Amniotic epithelial cell (primary cell): ENCODE measurements at regions not wholly inside any gene's neighbourhood (a gene's known extent, or its start where the extent isn't known, plus 50 kb on each side); places are given as distances from the start of the nearest gene placed in this dataset.

Experiments used
- DNase-seq: peaks from one replicate; pipeline ENCODE4 v3.0.0-alpha.2; 2010; ENCODE audit warnings: low read depth

DNA sequence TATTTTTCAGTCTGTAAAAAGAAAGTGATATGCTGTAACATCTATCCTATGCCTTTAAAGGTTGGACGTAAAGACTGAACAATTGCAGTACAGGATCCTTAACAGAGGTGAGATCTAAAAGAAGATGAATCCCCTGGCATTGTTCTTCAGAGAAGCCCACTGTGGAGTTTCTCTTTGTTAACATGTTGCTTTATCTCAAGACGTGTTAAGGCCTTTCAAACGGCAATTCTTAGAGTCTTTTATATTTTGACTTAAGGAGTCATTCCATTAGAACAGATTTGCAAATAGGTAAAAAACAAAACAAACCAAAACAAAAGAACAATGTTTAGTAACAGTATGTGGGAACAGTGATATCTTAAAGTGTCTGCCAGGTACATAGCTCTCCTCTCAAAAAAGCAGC, 225.1 kb upstream of the ZP4 start:
- DNase-seq: no peak

DNA sequence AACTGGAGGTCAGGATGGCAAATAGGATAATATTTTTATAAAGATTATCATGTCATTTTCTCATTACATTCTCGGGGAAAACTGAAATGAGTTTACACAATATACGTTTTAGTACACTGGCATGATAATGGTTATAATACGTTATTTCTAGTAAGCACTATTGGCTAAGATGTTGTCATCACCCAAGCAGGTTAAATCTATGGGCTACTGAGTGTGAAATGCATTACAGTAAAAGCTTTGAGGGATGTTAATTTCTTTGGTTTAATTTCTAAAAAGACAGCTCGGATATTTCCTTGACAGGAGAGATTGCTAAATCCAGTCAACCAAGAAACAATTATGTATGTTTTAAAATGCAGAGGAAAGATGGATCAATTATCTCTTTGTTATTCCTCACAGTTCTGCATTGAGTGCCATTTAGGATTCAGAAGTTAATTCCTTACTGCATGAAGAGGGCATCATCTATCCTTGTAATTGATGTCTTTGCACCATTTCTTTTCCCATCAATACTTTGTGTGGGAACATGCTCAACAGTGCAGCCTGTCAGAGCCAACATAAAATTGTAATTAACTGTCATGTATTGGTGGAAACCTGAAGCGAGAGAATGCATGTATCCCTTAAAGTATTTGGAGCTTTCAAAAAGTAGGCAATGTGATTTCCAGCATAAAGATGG, 222.4 kb upstream of the ZP4 start:
- no peak for DNase-seq

DNA sequence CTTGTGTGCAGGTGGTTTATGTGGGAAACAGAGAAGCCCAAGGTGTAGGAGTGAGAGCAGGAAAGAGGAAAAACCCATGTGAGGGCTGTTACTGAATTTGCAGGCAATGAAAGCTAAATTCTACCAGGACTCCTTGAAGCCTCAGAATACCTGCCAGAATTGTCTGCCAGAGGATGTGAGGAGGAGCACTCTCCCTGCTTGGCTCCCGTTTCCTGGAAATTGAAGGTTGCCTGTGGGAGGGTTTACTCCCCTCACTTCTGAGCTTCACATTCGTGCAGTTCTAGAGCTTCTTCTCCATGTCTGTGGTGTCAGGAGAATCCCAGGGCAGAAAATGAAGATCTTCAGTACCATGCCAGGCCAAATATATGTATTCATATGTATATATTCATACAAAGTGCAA, 220.8 kb upstream of the ZP4 start:
- DNase-seq: no peak

DNA sequence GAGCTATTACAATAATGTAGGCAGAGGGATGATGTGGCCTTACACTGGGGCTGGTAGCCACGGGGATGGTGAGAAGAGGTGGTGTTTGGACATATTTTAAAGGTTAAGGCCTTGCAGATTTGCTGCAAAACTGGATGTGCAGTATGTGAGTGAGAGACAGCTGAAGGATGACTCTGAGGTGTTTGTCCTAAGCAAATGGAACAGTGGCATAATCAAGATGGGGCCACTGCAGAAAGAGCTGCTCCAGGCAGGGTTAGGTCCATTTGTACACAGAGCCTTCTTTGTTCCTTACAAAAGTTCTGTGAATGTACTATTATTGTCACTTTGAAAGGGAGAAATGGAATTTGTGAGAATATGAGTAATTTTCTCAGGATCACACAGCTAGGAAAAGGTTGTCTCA, 220.4 kb upstream of the ZP4 start:
- DNase-seq: no peak

DNA sequence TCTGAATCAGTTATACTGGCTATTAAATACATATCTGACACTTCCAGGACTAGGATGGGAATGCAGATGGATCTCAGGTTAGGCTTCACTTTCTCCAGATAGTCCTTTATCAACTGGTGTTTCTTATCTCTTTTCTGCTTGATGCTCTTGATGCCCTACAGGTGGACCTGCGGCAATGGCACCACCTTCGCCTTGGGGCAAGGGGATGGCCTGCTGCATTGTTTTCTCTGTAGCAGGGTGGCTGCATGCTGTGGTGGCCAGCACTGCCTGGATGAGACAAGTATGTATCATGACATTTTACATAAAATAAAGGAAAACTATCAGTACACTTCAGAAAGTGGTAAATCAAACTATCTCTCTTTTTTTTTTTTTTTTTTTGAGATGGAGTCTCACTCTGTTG, 217.7 kb upstream of the ZP4 start:
- DNase-seq: no peak

DNA sequence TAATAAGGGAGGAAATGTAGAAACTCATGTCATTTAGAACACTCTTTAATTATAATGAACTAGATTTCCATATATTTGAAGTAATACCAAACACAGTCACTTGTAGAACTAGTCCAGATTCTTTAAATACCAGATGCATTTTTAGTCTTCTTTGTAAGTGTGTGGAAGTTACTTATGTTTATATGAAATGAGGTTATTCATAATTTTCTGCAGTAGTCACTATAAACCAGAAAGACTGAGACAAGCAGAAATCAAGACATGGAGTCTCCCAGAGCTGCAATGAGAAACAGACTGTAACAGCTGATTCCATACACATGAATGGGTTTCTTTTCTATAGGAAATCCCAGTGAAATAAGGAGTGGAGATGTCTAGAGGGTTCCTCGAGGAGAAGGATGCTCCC, 216.6 kb upstream of the ZP4 start:
- DNase-seq: no peak

DNA sequence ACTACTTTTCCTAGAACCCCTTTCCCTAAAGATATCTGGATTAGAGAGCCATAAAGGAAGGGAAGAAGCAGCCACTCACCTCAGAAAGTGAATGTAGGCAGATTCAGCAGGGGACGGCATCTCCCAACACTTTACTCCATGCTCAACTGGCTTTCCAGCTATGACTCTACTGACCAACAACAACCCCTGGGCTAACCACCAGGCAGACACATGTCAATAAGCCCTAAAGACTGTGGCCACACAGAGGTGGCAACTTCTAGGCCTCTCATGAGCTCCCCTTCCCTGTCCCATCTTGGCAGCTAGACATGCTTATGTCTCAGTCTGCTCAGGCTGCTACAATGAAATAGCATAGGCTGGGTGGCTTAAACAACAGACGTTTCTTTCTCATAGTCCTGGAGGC, 214.0 kb upstream of the ZP4 start:
- no peak for DNase-seq

DNA sequence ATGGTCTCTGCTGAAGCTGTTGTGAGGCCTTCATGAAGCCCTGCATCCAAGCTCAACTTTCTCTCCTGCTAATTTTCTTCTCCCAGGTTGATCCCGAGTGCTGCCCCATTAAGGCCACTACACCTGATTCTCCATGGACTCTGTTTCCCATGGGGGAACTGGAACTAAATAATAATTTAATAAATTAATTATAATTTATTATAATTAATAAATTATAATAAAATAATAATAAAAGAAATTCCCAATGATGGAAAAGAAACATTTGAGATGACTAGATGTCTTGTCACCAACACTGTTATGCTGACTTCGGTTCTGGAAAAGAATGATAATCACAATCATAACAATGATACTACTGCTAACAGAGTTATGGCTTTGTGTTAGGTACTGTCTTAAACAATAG, 211.2 kb upstream of the ZP4 start:
- no peak for DNase-seq

DNA sequence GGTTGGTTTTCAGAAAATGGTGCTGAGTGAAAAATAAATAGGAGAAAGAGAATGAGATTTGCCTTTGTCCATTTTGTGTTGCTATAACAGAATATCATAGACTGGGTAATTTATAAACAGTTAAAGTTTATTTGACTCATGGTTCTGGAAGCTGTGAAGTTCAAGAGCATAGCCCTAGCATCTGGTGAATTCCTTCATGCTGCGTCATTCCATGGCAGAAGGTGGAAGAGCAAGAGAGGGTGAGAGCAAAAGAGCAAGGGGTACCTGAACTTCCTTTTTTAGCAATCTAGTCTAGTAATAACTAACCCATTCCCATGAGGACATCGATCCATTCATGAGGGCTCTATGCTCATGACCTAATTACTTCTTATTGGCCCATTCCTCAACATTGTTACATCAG, 209.1 kb upstream of the ZP4 start:
- no peak for DNase-seq

DNA sequence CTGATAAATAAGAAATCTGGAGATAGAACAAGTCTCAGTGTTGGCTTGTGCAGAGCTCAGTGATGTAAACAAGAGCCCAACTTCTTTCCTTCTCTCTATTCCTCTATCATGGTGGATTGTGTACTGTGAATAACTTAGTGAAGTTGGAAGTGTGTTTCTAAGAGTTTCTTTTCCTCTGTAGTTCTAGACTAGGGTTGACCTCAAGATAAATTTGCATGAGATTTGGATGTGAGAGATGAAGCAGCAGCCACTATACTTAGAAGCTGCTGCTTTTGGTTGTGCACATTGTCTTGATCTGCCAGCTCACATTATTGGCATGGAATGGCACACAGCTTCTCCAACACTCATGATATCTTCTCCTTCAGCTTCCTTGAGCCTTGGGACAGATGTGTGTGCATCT, 198.9 kb upstream of the ZP4 start:
- no peak for DNase-seq

DNA sequence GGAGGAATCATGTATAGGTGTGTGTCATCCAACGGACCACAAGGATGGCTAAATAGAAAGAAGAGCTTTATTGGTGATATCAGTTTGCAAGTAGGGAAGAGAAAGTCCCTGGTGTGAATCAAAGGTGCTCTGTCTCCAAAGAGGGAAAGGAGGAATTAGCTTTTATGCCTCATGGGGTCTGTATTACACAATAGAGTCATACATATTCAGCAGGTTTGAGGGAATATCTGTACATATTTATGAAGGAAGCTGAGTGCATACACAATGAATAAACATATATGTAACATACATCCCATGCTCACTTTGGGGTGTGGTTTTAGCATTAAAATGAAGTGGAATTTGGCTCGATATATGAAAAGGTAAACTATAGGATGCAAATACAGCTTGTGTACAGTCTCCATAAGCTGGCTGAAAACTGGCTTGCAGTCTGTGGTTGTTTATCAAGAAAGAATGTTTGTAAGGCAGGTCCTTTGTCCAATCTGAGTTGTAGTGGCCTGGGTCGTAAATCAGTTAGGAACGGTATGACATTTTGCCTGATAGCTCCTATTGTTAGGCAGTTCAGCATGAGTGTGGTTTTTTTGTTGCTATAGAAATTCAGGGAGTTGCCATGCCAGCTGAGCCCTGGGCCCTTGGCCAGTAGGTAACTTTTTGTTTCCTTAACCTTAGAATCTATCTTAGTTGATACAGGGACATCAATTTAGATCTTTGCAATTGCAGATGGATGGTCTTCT, 198.0 kb upstream of the ZP4 start:
- DNase-seq: no peak

DNA sequence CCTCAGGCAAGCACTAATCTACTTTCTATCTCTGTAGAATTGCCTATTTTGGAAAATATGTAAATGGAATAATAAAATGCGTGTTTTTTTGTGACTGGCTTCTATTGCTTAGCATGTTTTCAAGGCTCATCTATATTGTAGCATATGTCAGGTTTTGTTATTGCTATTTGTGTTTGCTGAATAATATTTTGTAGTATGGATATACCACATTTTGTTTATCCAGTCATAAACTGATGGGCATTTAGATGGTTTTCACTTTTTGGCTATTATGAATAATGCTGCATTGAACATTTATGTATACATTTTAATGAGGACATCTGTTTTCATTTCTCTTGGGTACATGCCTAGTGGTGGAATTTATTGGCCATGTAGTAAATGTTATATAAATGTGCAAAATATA, 183.3 kb upstream of the ZP4 start:
- DNase-seq: no peak

DNA sequence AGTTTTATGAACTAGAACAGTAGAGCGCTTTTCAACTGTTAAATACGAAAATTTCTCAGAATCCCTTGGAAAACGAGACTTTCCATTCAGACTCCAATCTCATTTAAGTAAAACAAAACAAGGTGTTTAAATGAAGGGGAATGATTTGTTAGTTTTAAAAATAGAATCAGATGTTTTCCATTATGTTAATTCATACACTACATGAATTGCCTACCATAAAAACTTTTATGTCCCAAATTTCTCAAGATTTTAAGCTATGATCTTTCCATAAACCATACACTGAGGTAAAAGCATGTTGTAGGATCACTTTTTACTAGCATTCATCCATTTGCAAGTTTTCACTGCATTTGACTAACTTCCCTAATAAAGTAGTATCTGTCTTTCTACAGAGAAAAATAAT, 180.3 kb upstream of the ZP4 start:
- DNase-seq: no peak

DNA sequence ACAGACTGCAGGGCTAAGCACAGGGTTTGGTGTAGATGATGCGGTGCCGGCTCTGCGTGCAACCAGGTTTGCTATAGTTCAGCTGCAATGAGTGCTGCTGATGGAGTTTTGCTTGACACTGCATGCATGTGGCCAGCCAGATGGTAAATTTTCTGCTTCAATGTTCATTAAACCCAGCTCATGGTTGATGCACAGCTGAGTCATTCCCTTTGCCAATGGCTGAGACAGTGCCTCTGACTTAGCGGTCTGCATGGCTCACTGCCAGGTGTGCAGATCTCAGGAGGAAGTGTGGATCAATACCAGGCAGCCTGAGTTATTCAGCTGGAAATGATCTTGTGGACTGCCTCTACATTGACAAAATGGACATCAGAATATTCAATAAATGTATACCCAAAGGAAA, 172.7 kb upstream of the ZP4 start:
- no peak for DNase-seq

DNA sequence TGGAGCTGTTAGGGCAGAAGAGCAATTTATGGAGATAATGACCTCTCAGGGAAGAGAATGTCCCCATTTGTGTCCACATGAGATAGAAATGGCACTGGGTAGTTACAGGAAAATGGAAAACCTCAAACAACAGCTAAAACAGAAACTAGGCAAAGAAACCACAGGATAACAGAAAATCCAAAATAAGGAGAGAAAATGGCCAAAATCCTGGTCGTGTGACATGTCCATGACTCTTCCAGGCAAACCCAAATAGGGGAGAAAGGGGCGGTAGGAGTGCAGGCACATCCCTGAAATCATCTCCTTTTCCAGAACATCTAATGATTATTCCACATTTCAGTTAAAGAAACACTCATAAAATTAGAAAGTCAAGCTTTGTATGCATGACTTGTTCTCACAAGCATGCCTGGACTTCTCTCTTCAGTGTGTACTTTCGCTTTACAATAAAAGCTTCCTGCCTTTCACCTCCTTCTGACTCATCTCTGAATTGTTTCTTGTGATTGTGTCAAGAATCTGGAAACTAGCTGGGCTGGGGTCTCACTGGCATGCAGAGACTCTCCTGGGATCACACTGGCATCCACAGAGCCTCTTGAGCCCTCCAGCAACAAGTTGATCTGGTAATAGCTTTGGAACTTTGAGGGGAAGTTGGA, 171.4 kb upstream of the ZP4 start:
- no peak for DNase-seq

DNA sequence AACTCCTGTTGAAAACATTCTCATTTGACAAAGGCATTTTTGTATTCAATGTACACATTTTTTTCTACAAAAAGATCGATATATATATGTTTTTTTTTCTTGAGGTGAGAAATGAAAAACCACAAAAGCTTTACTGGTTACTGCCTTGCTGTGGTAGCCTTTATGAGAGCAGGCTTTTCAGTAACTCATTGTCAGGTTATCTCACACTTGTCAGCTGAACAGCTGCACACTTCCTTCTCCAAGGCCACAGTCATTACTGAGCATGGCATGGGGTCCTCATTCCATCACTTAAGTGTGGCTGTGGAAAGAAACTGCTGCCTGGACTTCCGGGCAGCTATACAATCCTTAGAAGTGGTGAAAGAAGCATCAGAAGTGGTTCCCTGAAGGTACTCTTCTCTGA, 169.3 kb upstream of the ZP4 start:
- no peak for DNase-seq

DNA sequence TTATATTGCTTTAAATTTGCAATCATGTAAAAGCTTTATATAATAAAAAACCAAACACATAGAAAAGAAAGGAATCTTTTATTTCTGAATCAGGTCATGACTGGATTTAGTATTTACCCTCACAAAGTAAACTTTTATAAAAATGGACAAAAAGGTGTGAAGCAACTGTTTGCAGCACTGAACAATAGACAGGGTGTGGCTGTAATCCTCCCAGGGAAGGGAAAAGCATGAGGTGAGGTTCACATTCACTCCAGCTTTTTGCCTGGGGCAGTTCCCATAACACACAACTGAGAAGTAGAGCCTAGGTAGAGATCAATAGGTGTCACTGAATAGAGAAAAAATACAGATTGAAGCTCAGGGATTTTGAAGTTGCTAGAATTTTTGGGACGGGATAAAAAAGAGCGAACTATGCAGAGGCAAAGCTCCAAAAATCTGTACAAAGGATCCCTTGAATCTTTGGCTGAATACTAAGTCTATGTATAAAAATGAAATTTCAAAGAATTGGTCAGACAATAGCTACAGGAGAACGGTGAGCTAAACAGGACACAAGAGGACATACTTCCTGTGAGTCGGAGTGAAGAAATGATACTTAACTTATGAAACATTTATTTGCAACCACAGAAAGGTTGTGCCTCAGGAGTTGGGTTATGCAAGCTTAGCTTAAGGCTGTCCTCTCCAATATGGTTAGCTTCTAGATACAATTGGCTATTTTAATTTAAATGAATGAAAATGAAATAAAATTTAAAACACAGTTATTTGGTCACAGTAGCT, 162.0 kb upstream of the ZP4 start:
- no peak for DNase-seq

DNA sequence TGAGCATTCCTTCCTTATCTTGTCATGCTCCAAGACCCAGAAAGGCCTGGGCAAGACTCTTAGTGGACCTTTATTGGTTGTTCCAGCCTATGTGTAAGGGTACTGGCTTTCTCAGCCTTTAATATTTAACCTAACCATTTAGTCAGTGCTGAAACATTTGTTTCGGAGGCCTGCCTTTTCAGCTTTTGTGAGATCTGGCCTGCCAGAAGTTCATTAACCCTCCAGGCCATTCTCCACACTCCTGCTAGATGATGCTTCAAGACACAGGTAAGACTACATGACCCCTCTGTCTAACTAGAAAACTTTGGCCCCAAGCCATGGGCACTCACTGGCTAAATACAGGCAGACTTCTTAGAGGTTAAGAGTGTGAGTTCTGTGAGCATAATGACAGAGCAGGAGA, 138.4 kb upstream of the ZP4 start:
- DNase-seq: no peak

DNA sequence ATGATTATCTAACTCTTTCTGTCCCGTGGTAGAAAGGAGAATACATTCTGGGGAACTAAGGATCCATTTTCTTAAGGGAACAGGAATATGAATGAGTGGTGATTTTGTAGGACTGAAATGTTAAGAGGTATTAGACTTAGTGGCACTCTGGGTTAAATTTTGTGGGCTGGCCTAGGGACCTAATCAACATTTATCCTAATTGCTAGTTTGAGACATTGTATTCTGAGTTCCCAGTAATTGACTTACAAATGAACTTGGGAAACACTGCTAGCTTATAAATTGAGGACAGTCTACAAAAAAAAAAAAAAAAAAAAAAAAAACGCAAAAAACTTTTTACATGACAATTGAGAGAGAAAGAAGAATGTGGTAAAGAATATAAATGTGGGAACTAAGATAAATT, 136.6 kb upstream of the ZP4 start:
- no peak for DNase-seq

DNA sequence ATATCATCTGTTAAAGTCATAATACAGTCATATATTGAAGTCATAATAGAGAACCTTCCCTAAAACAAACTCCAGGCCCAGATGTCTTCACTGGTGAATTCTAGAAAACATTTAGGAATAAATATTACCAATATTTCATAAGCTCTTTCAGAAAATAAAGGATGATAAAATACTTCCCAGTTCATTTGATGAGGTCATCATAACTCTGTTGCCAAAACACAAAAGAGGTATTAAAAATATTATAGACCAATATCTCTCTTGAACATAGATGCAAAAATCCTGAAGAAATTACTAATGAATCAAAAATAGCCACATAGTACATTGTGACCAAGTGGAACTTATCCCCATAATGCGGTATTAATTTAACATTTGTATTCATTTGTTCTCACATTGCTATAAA, 132.4 kb upstream of the ZP4 start:
- no peak for DNase-seq

DNA sequence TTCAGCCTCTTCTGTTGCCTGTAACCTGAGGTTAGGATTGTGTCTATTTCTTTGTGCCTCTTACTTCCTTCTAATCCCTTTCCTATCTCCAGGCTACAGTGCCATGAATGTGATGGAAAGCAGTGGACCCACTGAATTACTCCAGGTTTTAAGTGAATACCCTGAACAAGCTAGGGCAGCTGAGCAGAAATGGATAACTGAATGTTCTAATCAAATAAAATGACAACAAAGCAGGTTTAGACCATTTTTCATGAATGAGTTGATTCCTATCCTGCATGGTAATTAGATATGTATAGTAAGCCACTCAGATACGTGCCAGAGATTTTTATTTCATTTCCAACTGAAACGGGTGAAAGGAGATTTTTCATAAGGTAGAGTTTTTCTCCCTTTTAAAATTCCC, 127.5 kb upstream of the ZP4 start:
- DNase-seq: no peak

DNA sequence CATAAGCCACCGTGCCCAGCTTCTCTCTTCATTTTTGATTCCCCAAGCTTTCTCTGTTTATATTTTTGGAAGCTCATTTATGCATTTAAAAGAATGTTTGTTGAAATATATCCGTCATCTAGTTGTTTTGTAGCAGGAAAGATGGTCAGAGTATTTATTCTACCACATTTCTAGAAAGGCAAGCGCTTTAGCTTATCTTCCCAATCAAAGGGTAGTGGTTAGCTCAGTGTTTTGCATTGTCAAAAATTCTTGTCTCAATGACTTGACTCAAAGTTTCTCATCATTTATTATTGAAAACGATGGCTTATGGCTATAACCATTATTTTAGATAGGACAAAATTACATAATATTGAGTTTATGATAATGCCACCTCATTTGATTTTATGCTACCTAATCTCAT, 116.1 kb upstream of the ZP4 start:
- DNase-seq: no peak

DNA sequence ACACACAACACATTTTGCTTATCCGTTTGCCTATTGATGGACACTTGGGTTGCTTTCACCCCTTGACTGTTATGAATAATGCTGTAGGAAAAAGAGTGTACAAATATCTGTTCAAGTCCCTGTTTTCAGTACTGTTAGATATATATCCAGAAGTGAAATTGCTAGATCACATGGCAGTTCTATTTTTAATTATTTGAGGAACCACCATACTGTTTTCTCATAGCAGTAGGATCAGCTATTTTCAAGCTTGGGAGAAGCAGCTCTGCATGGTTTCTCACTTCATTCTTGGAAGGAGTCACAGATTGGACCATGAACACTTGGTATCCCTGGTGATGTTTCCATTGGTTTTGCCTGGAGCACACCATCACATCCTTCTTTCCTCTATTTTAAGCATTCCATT, 114.4 kb upstream of the ZP4 start:
- DNase-seq: no peak
